ENCODE measurements at regions not wholly inside any gene's neighbourhood (a gene's known extent, or its start where the extent isn't known, plus 50 kb on each side); places are given as distances from the start of the nearest gene placed in this dataset.
A peak's percentile ranks its signal among the peaks of the same experiment; 100 is the strongest.

DNA sequence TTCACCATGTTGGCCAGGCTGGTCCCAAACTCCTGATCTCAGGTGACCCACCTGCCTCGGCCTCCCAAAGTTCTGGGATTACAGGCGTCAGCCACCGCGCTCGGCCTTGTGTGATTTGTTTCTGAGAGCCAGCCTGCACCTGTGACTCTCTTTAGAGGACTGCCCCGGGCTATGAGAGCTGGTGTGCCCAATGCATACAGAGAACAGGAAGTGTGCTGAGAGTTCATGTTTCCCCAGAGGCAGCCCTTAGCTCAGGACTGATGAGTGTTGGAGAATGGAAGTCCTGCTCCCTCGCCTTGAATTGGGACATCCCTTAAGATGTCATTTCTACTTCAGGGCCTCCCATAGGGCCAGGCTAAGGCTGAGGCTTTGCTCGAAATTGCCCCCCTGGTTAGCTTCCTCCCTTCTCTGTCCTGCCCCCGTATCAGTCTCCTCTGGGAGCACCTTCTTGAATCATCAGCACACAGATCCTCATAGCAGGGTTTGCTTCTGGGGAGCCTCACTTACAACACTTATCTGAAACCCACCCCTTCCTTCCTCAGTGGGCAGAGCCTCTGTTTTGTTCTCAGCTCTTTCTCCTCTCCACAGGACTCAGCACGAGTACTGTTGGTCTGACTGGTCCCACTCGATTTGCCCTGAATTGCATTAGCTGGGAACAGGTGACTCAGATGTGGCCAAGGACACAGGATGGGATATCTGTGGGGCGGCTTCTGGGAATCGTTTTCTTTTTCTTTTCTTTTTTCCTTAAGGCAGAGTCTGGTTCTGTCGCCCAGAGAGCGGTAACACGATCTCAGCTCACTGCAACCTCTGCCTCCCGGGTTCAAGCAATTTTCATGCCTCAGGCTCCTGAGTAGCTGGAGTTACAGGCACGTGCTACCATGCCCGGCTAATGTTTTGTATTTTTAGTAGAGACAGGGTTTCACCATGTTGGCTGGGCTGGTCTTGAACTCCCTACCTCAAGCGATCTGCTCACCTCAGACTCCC is 80.1 kb downstream of the UBIAD1 start:
- DNase-seq (no peak), ATAC-seq (no peak), FAIRE-seq (no peak)
- WGBS, 2 donors, result 63 to 74% methylated on average over 20 of the region's 20 CpGs
- TF ChIP-seq, protein P1, sequence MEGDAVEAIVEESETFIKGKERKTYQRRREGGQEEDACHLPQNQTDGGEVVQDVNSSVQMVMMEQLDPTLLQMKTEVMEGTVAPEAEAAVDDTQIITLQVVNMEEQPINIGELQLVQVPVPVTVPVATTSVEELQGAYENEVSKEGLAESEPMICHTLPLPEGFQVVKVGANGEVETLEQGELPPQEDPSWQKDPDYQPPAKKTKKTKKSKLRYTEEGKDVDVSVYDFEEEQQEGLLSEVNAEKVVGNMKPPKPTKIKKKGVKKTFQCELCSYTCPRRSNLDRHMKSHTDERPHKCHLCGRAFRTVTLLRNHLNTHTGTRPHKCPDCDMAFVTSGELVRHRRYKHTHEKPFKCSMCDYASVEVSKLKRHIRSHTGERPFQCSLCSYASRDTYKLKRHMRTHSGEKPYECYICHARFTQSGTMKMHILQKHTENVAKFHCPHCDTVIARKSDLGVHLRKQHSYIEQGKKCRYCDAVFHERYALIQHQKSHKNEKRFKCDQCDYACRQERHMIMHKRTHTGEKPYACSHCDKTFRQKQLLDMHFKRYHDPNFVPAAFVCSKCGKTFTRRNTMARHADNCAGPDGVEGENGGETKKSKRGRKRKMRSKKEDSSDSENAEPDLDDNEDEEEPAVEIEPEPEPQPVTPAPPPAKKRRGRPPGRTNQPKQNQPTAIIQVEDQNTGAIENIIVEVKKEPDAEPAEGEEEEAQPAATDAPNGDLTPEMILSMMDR (IDR thresholded peaks at IDR 0.05), result no peak
- no peak overlapping the region for H3K27ac ChIP-seq
- peaks cover 0 to 9% (median 0%) of the 10 kb centered on the region in 4 donors for H3K27me3 ChIP-seq
- H3K4me1 ChIP-seq, result no peaks in the 10 kb centered on the region
- H3K36me3 ChIP-seq, result no peaks in the 10 kb centered on the region
- intact Hi-C loops (cut with DNase I), result no loop called here
- no peak overlapping the region for H3K4me3 ChIP-seq
- H3K9me3 ChIP-seq, result no peaks in the 10 kb centered on the region

DNA sequence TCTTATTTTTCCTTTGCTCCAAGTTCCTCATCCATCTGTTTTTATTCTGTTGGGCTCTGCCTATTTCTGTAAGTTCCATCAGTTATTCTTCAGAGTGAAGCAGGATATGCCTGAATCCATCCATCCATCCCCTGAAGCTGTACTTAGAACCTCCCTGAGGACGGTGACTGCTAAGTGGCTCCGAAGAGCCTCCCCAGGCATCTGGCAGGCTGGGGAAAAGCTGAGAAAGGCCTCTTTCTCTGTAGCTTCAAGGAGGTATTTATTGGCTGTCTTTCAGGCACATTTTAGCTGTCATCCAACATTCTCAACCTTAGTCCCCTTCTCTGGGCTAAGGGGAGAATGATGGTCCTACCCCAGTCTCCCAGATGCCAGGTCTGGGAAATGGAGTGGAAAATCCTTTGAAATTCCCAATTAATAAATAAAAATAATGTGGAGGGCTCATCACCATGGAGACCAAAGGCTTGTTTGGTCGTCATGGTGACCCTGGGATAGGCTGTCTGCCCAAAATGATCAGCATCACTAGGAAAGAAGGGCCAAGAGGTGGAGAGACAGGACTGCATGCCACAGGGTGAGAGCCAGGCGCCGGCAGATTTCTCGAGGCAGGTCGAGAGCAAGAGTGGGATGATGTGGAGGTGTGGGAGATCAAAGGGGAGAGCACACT is 82.0 kb downstream of the UBIAD1 start:
- intact Hi-C loops (cut with DNase I), result no loop called here
- FAIRE-seq (no peak), DNase-seq (no peak), ATAC-seq (no peak)
- 60 to 70% methylated on average over 7 of the region's 7 CpGs for WGBS, 2 donors
- Histone ChIP-seq H3K27me3 (peaks cover 0 to 11% (median 0%) of the 10 kb centered on the region in 4 donors), H3K36me3 (no peaks in the 10 kb centered on the region), H3K4me3 (no peak overlapping the region), H3K4me1 (no peaks in the 10 kb centered on the region), H3K9me3 (no peaks in the 10 kb centered on the region), H3K27ac (no peak overlapping the region)
- TF ChIP-seq, protein P1 (IDR thresholded peaks at IDR 0.05), result no peak

DNA sequence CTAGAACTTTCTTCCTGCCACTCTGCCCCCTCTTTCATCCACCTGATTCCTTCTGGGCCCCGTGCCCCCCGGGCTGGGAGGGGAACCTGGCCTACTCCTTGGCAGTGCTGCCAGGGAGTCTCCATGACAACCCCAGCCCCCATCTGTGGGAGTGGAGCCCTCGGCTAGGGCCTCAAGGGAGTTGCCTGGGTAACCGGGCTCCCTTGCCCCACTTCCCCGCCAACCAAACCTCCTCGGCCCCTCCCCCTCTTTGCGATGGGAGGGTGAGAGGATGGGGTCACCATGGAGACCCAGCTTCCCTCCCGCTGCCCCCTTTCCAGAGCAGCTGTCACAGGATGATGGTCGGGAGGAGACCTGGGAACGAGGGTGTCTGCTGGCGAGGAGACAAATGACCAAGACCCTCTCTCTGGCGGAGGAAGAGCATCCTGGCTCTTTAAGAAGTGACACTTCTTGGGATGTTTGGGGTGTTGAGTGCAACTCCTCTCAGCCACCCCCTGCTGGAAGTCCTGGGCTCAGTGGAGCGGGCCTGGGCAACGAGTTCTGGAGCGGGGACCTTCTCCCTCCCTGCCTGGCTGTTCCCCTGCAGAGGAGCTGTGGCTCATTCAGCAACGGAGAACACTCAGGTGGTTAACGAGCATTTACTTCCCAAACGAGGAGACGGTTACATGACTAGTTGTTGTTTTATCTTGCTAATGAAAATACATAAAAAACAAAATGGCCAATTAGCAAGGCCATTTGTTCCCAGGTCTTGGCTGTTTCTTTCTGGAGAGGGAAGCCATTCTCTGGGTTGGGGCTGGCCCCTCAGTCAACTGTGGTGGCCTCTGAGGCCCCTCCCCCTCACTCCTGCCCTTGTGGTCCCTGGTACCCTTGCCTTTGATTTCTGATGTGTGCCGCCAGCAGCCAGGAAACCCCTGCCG is 82.8 kb downstream of the UBIAD1 start:
- FAIRE-seq (no peak), DNase-seq (no peak), ATAC-seq (peak in 1 of 4 donors; percentile 22)
- H3K27ac ChIP-seq, result no peak overlapping the region
- H3K36me3 ChIP-seq, result no peaks in the 10 kb centered on the region
- no peaks in the 10 kb centered on the region for H3K4me1 ChIP-seq
- intact Hi-C loops (cut with DNase I), result no loop called here
- no peaks in the 10 kb centered on the region for H3K9me3 ChIP-seq
- no peak overlapping the region for H3K4me3 ChIP-seq
- WGBS, 2 donors, result 18 to 22% methylated on average over 20 to 21 of the region's 21 CpGs
- H3K27me3 ChIP-seq, result peaks cover 0 to 11% (median 0%) of the 10 kb centered on the region in 4 donors
- TF ChIP-seq, protein P1 (IDR thresholded peaks at IDR 0.05), result no peak

DNA sequence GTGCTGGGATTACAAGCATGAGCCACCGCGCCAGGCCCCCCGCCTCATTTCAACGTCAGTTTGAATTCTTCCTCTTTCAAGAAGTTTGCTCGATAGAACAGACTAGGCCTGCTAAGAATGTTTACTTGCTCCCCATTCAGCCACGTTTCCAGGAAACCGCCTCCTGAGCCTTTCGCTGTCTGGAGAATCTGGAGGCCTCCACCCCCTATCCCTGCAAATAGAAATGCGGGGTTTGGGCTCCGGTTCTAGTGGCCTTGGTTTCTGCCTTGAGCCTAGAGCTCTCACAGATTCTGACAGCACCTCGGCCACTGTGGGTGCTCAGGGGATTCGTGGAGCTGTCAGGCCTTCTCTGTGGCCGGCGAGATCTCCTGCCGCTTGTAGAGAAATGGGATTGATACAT is 84.3 kb downstream of the UBIAD1 start:
- no peaks in the 10 kb centered on the region for H3K9me3 ChIP-seq
- TF ChIP-seq, protein P1 (IDR thresholded peaks at IDR 0.05), result no peak
- WGBS, 2 donors, result 44 to 45% methylated on average over 15 of the region's 15 CpGs
- no peak overlapping the region for H3K27ac ChIP-seq
- intact Hi-C loops (cut with DNase I), result no loop called here
- FAIRE-seq (no peak), DNase-seq (no peak), ATAC-seq (no peak)
- H3K27me3 ChIP-seq, result peaks cover 0 to 11% (median 0%) of the 10 kb centered on the region in 4 donors
- no peak overlapping the region for H3K4me3 ChIP-seq
- H3K4me1 ChIP-seq, result no peaks in the 10 kb centered on the region
- H3K36me3 ChIP-seq, result no peaks in the 10 kb centered on the region

All from pancreas (tissue), 10 donors.